NCI-H345 treated with DMSO at 0.1 percent for 48 hours (cell line): ENCODE measurements at regions not wholly inside any gene's neighbourhood (a gene's known extent, or its start where the extent isn't known, plus 50 kb on each side); places are given as distances from the start of the nearest gene placed in this dataset.
"Not testable (repeated sequence)": the region's sequence is repeated elsewhere in the genome, so short reads cannot be mapped to it uniquely, and the experiment has no call there.

Experiments used
- DNase-seq: peaks from one replicate; lab custom pipeline; 2025; ENCODE audit not compliant: unreplicated experiment; lab: John Stamatoyannopoulos, UW

GRCh38 chr10:22825841-22826240, 102.0 kb upstream of the ARMC3 start:
- DNase-seq = no peak

GRCh38 chr10:22824984-22825383, 102.9 kb upstream of the ARMC3 start:
- DNase-seq = no peak

- DNase-seq = no peak
Observed at GRCh38 chr10:22824520-22824919, 103.3 kb upstream of the ARMC3 start.

- no peak for DNase-seq
Observed at GRCh38 chr10:22823109-22823508, 104.7 kb upstream of the ARMC3 start.

- DNase-seq = not testable (repeated sequence)
Observed at GRCh38 chr10:22821921-22822320, 105.9 kb upstream of the ARMC3 start.

- no peak for DNase-seq
Observed at GRCh38 chr10:22821501-22821900, 106.4 kb upstream of the ARMC3 start.

- no peak for DNase-seq
Observed at GRCh38 chr10:22816298-22816653, 101.9 kb upstream of the PIP4K2A start.

- no peak for DNase-seq
Observed at GRCh38 chr10:22810643-22811465, 96.5 kb upstream of the PIP4K2A start.

GRCh38 chr10:22807238-22807637, 92.9 kb upstream of the PIP4K2A start:
- no peak for DNase-seq

- peak; percentile 72 for DNase-seq
Observed at GRCh38 chr10:22805304-22805703, 90.9 kb upstream of the PIP4K2A start.

- DNase-seq = no peak
Observed at GRCh38 chr10:22803261-22803885, 89.0 kb upstream of the PIP4K2A start.

- no peak for DNase-seq
Observed at GRCh38 chr10:22801785-22802184, 87.4 kb upstream of the PIP4K2A start.

GRCh38 chr10:22797796-22798195, 83.4 kb upstream of the PIP4K2A start:
- DNase-seq = not testable (repeated sequence)

GRCh38 chr10:22795546-22795945, 81.2 kb upstream of the PIP4K2A start:
- no peak for DNase-seq

GRCh38 chr10:22792161-22792560, 77.8 kb upstream of the PIP4K2A start:
- DNase-seq = no peak

GRCh38 chr10:22791665-22792064, 77.3 kb upstream of the PIP4K2A start:
- no peak for DNase-seq

GRCh38 chr10:22784668-22785067, 70.3 kb upstream of the PIP4K2A start:
- no peak for DNase-seq

- no peak for DNase-seq
Observed at GRCh38 chr10:22783807-22784206, 69.4 kb upstream of the PIP4K2A start.

- DNase-seq = no peak
Observed at GRCh38 chr10:22780474-22780885, 66.1 kb upstream of the PIP4K2A start.

- DNase-seq = no peak
Observed at GRCh38 chr10:22779331-22780019, 65.1 kb upstream of the PIP4K2A start.

GRCh38 chr10:22774102-22774501, 59.7 kb upstream of the PIP4K2A start:
- no peak for DNase-seq

- not testable (repeated sequence) for DNase-seq
Observed at GRCh38 chr10:22771631-22772030, 57.3 kb upstream of the PIP4K2A start.
